ENCODE measurements at regions not wholly inside any gene's neighbourhood (a gene's known extent, or its start where the extent isn't known, plus 50 kb on each side); places are given as distances from the start of the nearest gene placed in this dataset.

GRCh38 chr11:106413222-106413621 is 335.8 kb downstream of the AASDHPPT start:
- Histone ChIP-seq H3K36me3 (ENCODE audit: insufficient read depth, low read length) (no peaks in the 10 kb centered on the region), H3K27me3 (ENCODE audit: insufficient read depth, low read length) (no peaks in the 10 kb centered on the region), H3K4me1 (ENCODE audit: insufficient read depth, low read length) (peaks cover 3% of the 10 kb centered on the region), H3K4me3 (ENCODE audit: insufficient read depth, low read length) (no peak overlapping the region), H3K4me2 (ENCODE audit: insufficient read depth, low read length) (no peak overlapping the region), H3K79me2 (ENCODE audit: insufficient read depth, low read length) (no peaks in the 10 kb centered on the region), H3K9me3 (ENCODE audit: low read depth, low read length) (no peaks in the 10 kb centered on the region), H2AFZ (ENCODE audit: low read length) (no peak overlapping the region), H4K20me1 (ENCODE audit: insufficient read depth, low read length) (no peaks in the 10 kb centered on the region), H3K27ac (ENCODE audit: low read depth, low read length) (no peak overlapping the region)
- DNase-seq (ENCODE audit: insufficient read length, low spot score, missing footprints): no peak
- TF ChIP-seq CTCF (IDR thresholded peaks at IDR 0.05; ENCODE audit: extremely low read depth, low read depth, low read length): no peak

- no peak for DNase-seq (ENCODE audit: insufficient read length, low spot score, missing footprints)
- Histone ChIP-seq H3K79me2 (ENCODE audit: insufficient read depth, low read length) (no peaks in the 10 kb centered on the region), H4K20me1 (ENCODE audit: insufficient read depth, low read length) (no peaks in the 10 kb centered on the region), H3K4me1 (ENCODE audit: insufficient read depth, low read length) (no peaks in the 10 kb centered on the region), H3K27ac (ENCODE audit: low read depth, low read length) (no peak overlapping the region), H2AFZ (ENCODE audit: low read length) (no peak overlapping the region), H3K9me3 (ENCODE audit: low read depth, low read length) (no peaks in the 10 kb centered on the region), H3K4me3 (ENCODE audit: insufficient read depth, low read length) (no peak overlapping the region), H3K4me2 (ENCODE audit: insufficient read depth, low read length) (no peak overlapping the region), H3K36me3 (ENCODE audit: insufficient read depth, low read length) (no peaks in the 10 kb centered on the region), H3K27me3 (ENCODE audit: insufficient read depth, low read length) (no peaks in the 10 kb centered on the region)
- TF ChIP-seq CTCF (IDR thresholded peaks at IDR 0.05; ENCODE audit: extremely low read depth, low read depth, low read length): no peak
Measured at GRCh38 chr11:106415510-106415909, 338.0 kb downstream of the AASDHPPT start.

GRCh38 chr11:106418791-106419190 is 341.3 kb downstream of the AASDHPPT start:
- H3K9me3 ChIP-seq (ENCODE audit: low read depth, low read length): no peaks in the 10 kb centered on the region
- H4K20me1 ChIP-seq (ENCODE audit: insufficient read depth, low read length): no peaks in the 10 kb centered on the region
- no peak for TF ChIP-seq CTCF (IDR thresholded peaks at IDR 0.05; ENCODE audit: extremely low read depth, low read depth, low read length)
- H2AFZ ChIP-seq (ENCODE audit: low read length): no peak overlapping the region
- H3K4me2 ChIP-seq (ENCODE audit: insufficient read depth, low read length): no peak overlapping the region
- H3K79me2 ChIP-seq (ENCODE audit: insufficient read depth, low read length): no peaks in the 10 kb centered on the region
- no peaks in the 10 kb centered on the region for H3K27me3 ChIP-seq (ENCODE audit: insufficient read depth, low read length)
- peaks cover 3% of the 10 kb centered on the region for H3K4me1 ChIP-seq (ENCODE audit: insufficient read depth, low read length)
- no peak for DNase-seq (ENCODE audit: insufficient read length, low spot score, missing footprints)
- H3K27ac ChIP-seq (ENCODE audit: low read depth, low read length): no peak overlapping the region
- no peaks in the 10 kb centered on the region for H3K36me3 ChIP-seq (ENCODE audit: insufficient read depth, low read length)
- no peak overlapping the region for H3K4me3 ChIP-seq (ENCODE audit: insufficient read depth, low read length)

- no peaks in the 10 kb centered on the region for H3K9me3 ChIP-seq (ENCODE audit: low read depth, low read length)
- H3K79me2 ChIP-seq (ENCODE audit: insufficient read depth, low read length): no peaks in the 10 kb centered on the region
- no peaks in the 10 kb centered on the region for H3K36me3 ChIP-seq (ENCODE audit: insufficient read depth, low read length)
- no peak overlapping the region for H3K4me3 ChIP-seq (ENCODE audit: insufficient read depth, low read length)
- H3K27me3 ChIP-seq (ENCODE audit: insufficient read depth, low read length): no peaks in the 10 kb centered on the region
- TF ChIP-seq CTCF (IDR thresholded peaks at IDR 0.05; ENCODE audit: extremely low read depth, low read depth, low read length): no peak
- no peak overlapping the region for H2AFZ ChIP-seq (ENCODE audit: low read length)
- H3K4me1 ChIP-seq (ENCODE audit: insufficient read depth, low read length): peaks cover 14% of the 10 kb centered on the region
- no peak for DNase-seq (ENCODE audit: insufficient read length, low spot score, missing footprints)
- no peaks in the 10 kb centered on the region for H4K20me1 ChIP-seq (ENCODE audit: insufficient read depth, low read length)
- no peak overlapping the region for H3K4me2 ChIP-seq (ENCODE audit: insufficient read depth, low read length)
- H3K27ac ChIP-seq (ENCODE audit: low read depth, low read length): no peak overlapping the region
Measured at GRCh38 chr11:106420048-106420665, 342.7 kb downstream of the AASDHPPT start.

Data from osteoblast (primary cell).